ENCODE measurements at regions not wholly inside any gene's neighbourhood (a gene's known extent, or its start where the extent isn't known, plus 50 kb on each side); places are given as distances from the start of the nearest gene placed in this dataset.

GRCh38 chr12:86743875-86744536, 487.8 kb upstream of the MGAT4C start:
- Histone ChIP-seq H3K27ac (ENCODE audit: low read depth, low read length) (no peak overlapping the region), H3K4me2 (ENCODE audit: low read length) (no peak overlapping the region), H3K18ac (ENCODE audit: low read length) (no peak overlapping the region), H3K36me3 (ENCODE audit: control insufficient read depth, insufficient read depth, low read length) (no peaks in the 10 kb centered on the region), H2AK5ac (ENCODE audit: low read length) (no peak overlapping the region), H4K5ac (ENCODE audit: low read length) (no peak overlapping the region), H3K79me2 (ENCODE audit: control insufficient read depth, insufficient read depth, low read length) (no peaks in the 10 kb centered on the region), H3K79me1 (ENCODE audit: low read length) (no peaks in the 10 kb centered on the region), H2BK5ac (ENCODE audit: low read length) (no peak overlapping the region), H2BK15ac (replicated peaks; ENCODE audit: low read depth) (no peak overlapping the region), H3K4me1 (ENCODE audit: control insufficient read depth, low read depth, low read length) (no peaks in the 10 kb centered on the region), H4K8ac (ENCODE audit: low read depth, low read length) (no peak overlapping the region), H3K4me3 (ENCODE audit: low read length) (no peak overlapping the region), H3K27me3 (ENCODE audit: insufficient read depth, low read length, poor library complexity) (no peaks in the 10 kb centered on the region), H3K56ac (ENCODE audit: low read length) (no peak overlapping the region), H3K23ac (ENCODE audit: low read length) (no peak overlapping the region), H3K4ac (ENCODE audit: low read depth, low read length) (no peak overlapping the region), H2BK120ac (ENCODE audit: low read depth, low read length) (no peak overlapping the region), H3K9ac (ENCODE audit: low read length) (no peak overlapping the region)
- 100% methylated on average over 1 of the region's 5 CpGs for WGBS (ENCODE audit: extremely low coverage, insufficient coverage, low lambda C conversion rate)
- no peak for DNase-seq

DNA sequence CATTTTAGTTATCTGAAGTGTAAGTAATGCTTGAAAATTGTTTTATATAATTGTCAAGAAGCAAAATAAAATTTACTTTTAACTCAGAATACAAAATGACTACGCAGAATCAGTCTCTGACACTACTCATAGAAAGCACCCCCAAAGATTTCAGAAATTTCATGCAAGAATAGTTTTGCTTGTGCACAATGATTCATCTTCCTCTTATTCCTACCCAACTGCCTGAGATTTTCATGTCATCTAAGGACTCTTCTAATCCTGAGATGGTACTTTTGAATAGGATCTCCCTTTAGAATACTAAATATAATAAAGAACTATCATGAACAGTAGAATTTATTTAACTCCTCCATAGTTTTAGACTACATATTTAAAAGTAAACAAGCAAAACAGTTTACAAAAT, 485.3 kb upstream of the MGAT4C start:
- no peaks in the 10 kb centered on the region for H3K79me1 ChIP-seq (ENCODE audit: low read length)
- no peak overlapping the region for H3K27ac ChIP-seq (ENCODE audit: low read depth, low read length)
- no peak overlapping the region for H3K4me3 ChIP-seq (ENCODE audit: low read length)
- H3K36me3 ChIP-seq (ENCODE audit: control insufficient read depth, insufficient read depth, low read length), result no peaks in the 10 kb centered on the region
- H4K5ac ChIP-seq (ENCODE audit: low read length), result no peak overlapping the region
- H3K4me1 ChIP-seq (ENCODE audit: control insufficient read depth, low read depth, low read length), result no peaks in the 10 kb centered on the region
- no peak overlapping the region for H3K9ac ChIP-seq (ENCODE audit: low read length)
- H2BK120ac ChIP-seq (ENCODE audit: low read depth, low read length), result no peak overlapping the region
- no peak overlapping the region for H3K4ac ChIP-seq (ENCODE audit: low read depth, low read length)
- H2AK5ac ChIP-seq (ENCODE audit: low read length), result no peak overlapping the region
- H2BK5ac ChIP-seq (ENCODE audit: low read length), result no peak overlapping the region
- no peak overlapping the region for H3K23ac ChIP-seq (ENCODE audit: low read length)
- H4K8ac ChIP-seq (ENCODE audit: low read depth, low read length), result no peak overlapping the region
- H3K4me2 ChIP-seq (ENCODE audit: low read length), result no peak overlapping the region
- H3K18ac ChIP-seq (ENCODE audit: low read length), result no peak overlapping the region
- no peaks in the 10 kb centered on the region for H3K27me3 ChIP-seq (ENCODE audit: insufficient read depth, low read length, poor library complexity)
- no peak overlapping the region for H3K56ac ChIP-seq (ENCODE audit: low read length)
- no peaks in the 10 kb centered on the region for H3K79me2 ChIP-seq (ENCODE audit: control insufficient read depth, insufficient read depth, low read length)
- DNase-seq, result no peak
- WGBS (ENCODE audit: extremely low coverage, insufficient coverage, low lambda C conversion rate), result no CpG with 5 or more reads among the region's 1 CpG
- H2BK15ac ChIP-seq (replicated peaks; ENCODE audit: low read depth), result no peak overlapping the region

DNA sequence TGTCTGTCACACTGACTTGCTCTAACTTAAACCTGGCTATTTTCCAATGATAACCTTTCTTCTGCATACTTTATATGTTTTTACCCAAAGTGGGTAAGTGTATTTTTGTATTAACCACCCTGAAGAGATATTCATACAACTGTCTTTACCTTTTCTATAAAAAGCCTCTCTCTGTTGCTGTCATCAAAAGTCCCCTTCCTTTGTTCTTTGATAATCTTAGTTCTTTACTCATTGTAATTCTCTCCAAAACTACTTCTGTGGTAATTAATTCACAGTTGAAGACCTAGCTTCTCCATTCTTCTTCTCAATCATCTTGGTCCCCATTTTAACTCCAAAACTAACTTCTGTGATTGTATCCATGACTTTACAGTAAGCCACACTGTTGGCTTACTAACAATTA, 479.7 kb upstream of the MGAT4C start:
- H3K27ac ChIP-seq (ENCODE audit: low read depth, low read length), result no peak overlapping the region

DNA sequence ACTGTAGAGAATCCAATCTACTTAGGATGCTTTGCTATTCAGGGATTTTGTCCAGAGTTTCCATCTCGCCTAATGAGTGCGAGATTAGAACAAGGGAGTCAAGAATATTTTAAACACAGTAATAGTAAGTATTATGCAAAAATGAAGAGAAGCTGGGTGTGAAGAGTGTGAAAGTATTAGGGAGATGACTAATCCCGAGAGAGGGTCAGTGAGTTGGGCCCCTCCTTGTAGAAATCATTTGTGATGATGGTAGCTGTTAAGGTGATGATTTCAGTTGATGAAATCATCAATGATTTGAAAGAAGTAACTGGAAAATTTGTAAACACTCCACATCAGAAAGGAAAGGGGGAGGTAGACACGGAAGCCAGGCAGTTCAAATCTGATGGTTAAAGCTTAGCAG, 478.9 kb upstream of the MGAT4C start:
- no CpG with 5 or more reads among the region's 4 CpGs for WGBS (ENCODE audit: extremely low coverage, insufficient coverage, low lambda C conversion rate)
- H3K27ac ChIP-seq (ENCODE audit: low read depth, low read length), result no peak overlapping the region
- H4K5ac ChIP-seq (ENCODE audit: low read length), result no peak overlapping the region
- no peak overlapping the region for H3K23ac ChIP-seq (ENCODE audit: low read length)
- H3K4me3 ChIP-seq (ENCODE audit: low read length), result no peak overlapping the region
- no peak overlapping the region for H2BK15ac ChIP-seq (replicated peaks; ENCODE audit: low read depth)
- no peak overlapping the region for H3K9ac ChIP-seq (ENCODE audit: low read length)
- H3K4me1 ChIP-seq (ENCODE audit: control insufficient read depth, low read depth, low read length), result no peaks in the 10 kb centered on the region
- no peak overlapping the region for H3K18ac ChIP-seq (ENCODE audit: low read length)
- H3K79me1 ChIP-seq (ENCODE audit: low read length), result no peaks in the 10 kb centered on the region
- no peak overlapping the region for H2BK5ac ChIP-seq (ENCODE audit: low read length)
- no peak overlapping the region for H2BK120ac ChIP-seq (ENCODE audit: low read depth, low read length)
- H2AK5ac ChIP-seq (ENCODE audit: low read length), result no peak overlapping the region
- no peak overlapping the region for H3K4ac ChIP-seq (ENCODE audit: low read depth, low read length)
- H3K36me3 ChIP-seq (ENCODE audit: control insufficient read depth, insufficient read depth, low read length), result no peaks in the 10 kb centered on the region
- no peak for DNase-seq
- H3K27me3 ChIP-seq (ENCODE audit: insufficient read depth, low read length, poor library complexity), result no peaks in the 10 kb centered on the region
- no peak overlapping the region for H3K4me2 ChIP-seq (ENCODE audit: low read length)
- H3K56ac ChIP-seq (ENCODE audit: low read length), result no peak overlapping the region
- no peaks in the 10 kb centered on the region for H3K79me2 ChIP-seq (ENCODE audit: control insufficient read depth, insufficient read depth, low read length)
- no peak overlapping the region for H4K8ac ChIP-seq (ENCODE audit: low read depth, low read length)

More for the DNA sequence above, 479.7 kb upstream of the MGAT4C start:
- Histone ChIP-seq H3K4me3 (ENCODE audit: low read length) (no peak overlapping the region), H4K8ac (ENCODE audit: low read depth, low read length) (no peak overlapping the region), H3K79me1 (ENCODE audit: low read length) (no peaks in the 10 kb centered on the region), H3K79me2 (ENCODE audit: control insufficient read depth, insufficient read depth, low read length) (no peaks in the 10 kb centered on the region), H3K27me3 (ENCODE audit: insufficient read depth, low read length, poor library complexity) (no peaks in the 10 kb centered on the region), H3K36me3 (ENCODE audit: control insufficient read depth, insufficient read depth, low read length) (no peaks in the 10 kb centered on the region), H3K4me2 (ENCODE audit: low read length) (no peak overlapping the region), H2BK120ac (ENCODE audit: low read depth, low read length) (no peak overlapping the region), H4K5ac (ENCODE audit: low read length) (no peak overlapping the region), H3K56ac (ENCODE audit: low read length) (no peak overlapping the region), H3K18ac (ENCODE audit: low read length) (no peak overlapping the region), H2AK5ac (ENCODE audit: low read length) (no peak overlapping the region), H3K9ac (ENCODE audit: low read length) (no peak overlapping the region), H2BK15ac (replicated peaks; ENCODE audit: low read depth) (no peak overlapping the region), H2BK5ac (ENCODE audit: low read length) (no peak overlapping the region), H3K4ac (ENCODE audit: low read depth, low read length) (no peak overlapping the region), H3K23ac (ENCODE audit: low read length) (no peak overlapping the region), H3K4me1 (ENCODE audit: control insufficient read depth, low read depth, low read length) (no peaks in the 10 kb centered on the region)
- DNase-seq, result no peak

GRCh38 chr12:86730233-86730632, 474.0 kb upstream of the MGAT4C start:
- Histone ChIP-seq H3K79me1 (ENCODE audit: low read length) (no peaks in the 10 kb centered on the region), H3K23ac (ENCODE audit: low read length) (no peak overlapping the region), H3K9ac (ENCODE audit: low read length) (no peak overlapping the region), H3K36me3 (ENCODE audit: control insufficient read depth, insufficient read depth, low read length) (no peaks in the 10 kb centered on the region), H2AK5ac (ENCODE audit: low read length) (no peak overlapping the region), H2BK15ac (replicated peaks; ENCODE audit: low read depth) (no peak overlapping the region), H3K56ac (ENCODE audit: low read length) (no peak overlapping the region), H3K4me2 (ENCODE audit: low read length) (no peak overlapping the region), H2BK5ac (ENCODE audit: low read length) (no peak overlapping the region), H3K27me3 (ENCODE audit: insufficient read depth, low read length, poor library complexity) (no peaks in the 10 kb centered on the region), H3K4ac (ENCODE audit: low read depth, low read length) (no peak overlapping the region), H3K18ac (ENCODE audit: low read length) (no peak overlapping the region), H2BK120ac (ENCODE audit: low read depth, low read length) (no peak overlapping the region), H3K27ac (ENCODE audit: low read depth, low read length) (no peak overlapping the region), H4K5ac (ENCODE audit: low read length) (no peak overlapping the region), H3K4me3 (ENCODE audit: low read length) (no peak overlapping the region), H3K4me1 (ENCODE audit: control insufficient read depth, low read depth, low read length) (no peaks in the 10 kb centered on the region), H3K79me2 (ENCODE audit: control insufficient read depth, insufficient read depth, low read length) (no peaks in the 10 kb centered on the region), H4K8ac (ENCODE audit: low read depth, low read length) (no peak overlapping the region)
- DNase-seq, result no peak
- WGBS (ENCODE audit: extremely low coverage, insufficient coverage, low lambda C conversion rate), result no CpG with 5 or more reads among the region's 2 CpGs

- H3K18ac ChIP-seq (ENCODE audit: low read length), result no peak overlapping the region
- H4K8ac ChIP-seq (ENCODE audit: low read depth, low read length), result no peak overlapping the region
- H3K4me2 ChIP-seq (ENCODE audit: low read length), result no peak overlapping the region
- no peak overlapping the region for H2AK5ac ChIP-seq (ENCODE audit: low read length)
- H3K23ac ChIP-seq (ENCODE audit: low read length), result no peak overlapping the region
- no peak overlapping the region for H2BK120ac ChIP-seq (ENCODE audit: low read depth, low read length)
- H3K36me3 ChIP-seq (ENCODE audit: control insufficient read depth, insufficient read depth, low read length), result no peaks in the 10 kb centered on the region
- no peaks in the 10 kb centered on the region for H3K79me2 ChIP-seq (ENCODE audit: control insufficient read depth, insufficient read depth, low read length)
- no peak overlapping the region for H4K5ac ChIP-seq (ENCODE audit: low read length)
- no peak overlapping the region for H3K56ac ChIP-seq (ENCODE audit: low read length)
- no peaks in the 10 kb centered on the region for H3K27me3 ChIP-seq (ENCODE audit: insufficient read depth, low read length, poor library complexity)
- no peak overlapping the region for H2BK5ac ChIP-seq (ENCODE audit: low read length)
- no peak overlapping the region for H3K4ac ChIP-seq (ENCODE audit: low read depth, low read length)
- H3K27ac ChIP-seq (ENCODE audit: low read depth, low read length), result no peak overlapping the region
- no peak overlapping the region for H3K9ac ChIP-seq (ENCODE audit: low read length)
- H3K79me1 ChIP-seq (ENCODE audit: low read length), result no peaks in the 10 kb centered on the region
- no peaks in the 10 kb centered on the region for H3K4me1 ChIP-seq (ENCODE audit: control insufficient read depth, low read depth, low read length)
- DNase-seq, result no peak
- H3K4me3 ChIP-seq (ENCODE audit: low read length), result no peak overlapping the region
- WGBS (ENCODE audit: extremely low coverage, insufficient coverage, low lambda C conversion rate), result no CpG with 5 or more reads among the region's 1 CpG
- H2BK15ac ChIP-seq (replicated peaks; ENCODE audit: low read depth), result no peak overlapping the region
Observed at GRCh38 chr12:86729739-86730138, 473.5 kb upstream of the MGAT4C start.

All from mesendoderm (in vitro differentiated cells).